H1 (cell line): ENCODE measurements at regions not wholly inside any gene's neighbourhood (a gene's known extent, or its start where the extent isn't known, plus 50 kb on each side); places are given as distances from the start of the nearest gene placed in this dataset.
A peak's percentile ranks its signal among the peaks of the same experiment; 100 is the strongest.

ENCODE experiments used
- CTCF ChIA-PET: fragments of 300-600 bp; sonication (Branson Sonifier 250); formaldehyde crosslinking; loops from one replicate; lab custom pipeline; 2021; ENCODE audit not compliant: partially characterized antibody; lab: Charles Lee
- POLR2A ChIA-PET: fragments of 300-600 bp; sonication (Branson Sonifier 250); formaldehyde crosslinking; loops from one replicate; lab custom pipeline; 2021; ENCODE audit warnings: inconsistent platforms; ENCODE audit not compliant: partially characterized antibody; lab: Charles Lee
- DNase-seq, 2 experiments: peaks; one replicate each; pipeline versions ENCODE4 v3.0.0 to v3.0.0-alpha.2; 2010 to 2022; ENCODE audit warnings: low spot score in 2 of 2, low read depth in 1 of 2, mixed read lengths in 1 of 2
- FAIRE-seq: peaks from 2 replicates; lab custom pipeline; 2011; peaks lifted over from hg19 to GRCh38; lab: Jason Lieb, UNC
- H2AFZ ChIP-seq: 2 replicates; pipeline ENCODE4 v1.8.1; 2012; ENCODE audit warnings: low read length, inconsistent platforms
- H2AK5ac ChIP-seq: 2 replicates; pipeline ENCODE4 v1.6.1; 2013; ENCODE audit warnings: low read depth, low read length
- H2BK120ac ChIP-seq: replicated peaks from 2 replicates; pipeline ENCODE3; 2013; ENCODE audit warnings: low read depth, low read length, inconsistent platforms
- H2BK12ac ChIP-seq: 2 replicates; pipeline ENCODE4 v1.6.1; 2013; ENCODE audit warnings: low read depth, low read length
- H2BK15ac ChIP-seq: 2 replicates; pipeline ENCODE4 v1.6.1; 2013; ENCODE audit warnings: low read length
- H2BK20ac ChIP-seq: 2 replicates; pipeline ENCODE4 v1.6.1; 2013; ENCODE audit warnings: low read length
- H2BK5ac ChIP-seq: 2 replicates; pipeline ENCODE4 v1.6.1; 2013; ENCODE audit warnings: low read depth, low read length
- H3K14ac ChIP-seq: 2 replicates; pipeline ENCODE4 v1.6.1; 2013; ENCODE audit warnings: inconsistent platforms; ENCODE audit not compliant: insufficient read length
- H3K18ac ChIP-seq: 2 replicates; pipeline ENCODE4 v1.6.1; 2013; ENCODE audit warnings: low read length; ENCODE audit errors: extremely low read depth
- H3K23ac ChIP-seq: 2 replicates; pipeline ENCODE4 v1.6.1; 2013; ENCODE audit warnings: inconsistent platforms; ENCODE audit not compliant: insufficient read length
- H3K23me2 ChIP-seq: 2 replicates; pipeline ENCODE4 v1.6.1; 2013; ENCODE audit warnings: low read depth, low read length
- H3K27ac ChIP-seq: 2 replicates; pipeline ENCODE4 v1.6.1; 2011; ENCODE audit warnings: low read depth, low read length, inconsistent platforms
- H3K27me3 ChIP-seq, 4 experiments: replicated peaks in 1 of 4; 1 replicate in 1 of 4; 2 replicates in 3 of 4; pipeline versions ENCODE4 v1.6.1 to v1.8.1; 2011 to 2013; ENCODE audit warnings: low read length in 3 of 4, mild to moderate bottlenecking in 3 of 4, inconsistent platforms in 2 of 4, mixed read lengths in 2 of 4, moderate library complexity in 1 of 4; ENCODE audit not compliant: control insufficient read depth in 3 of 4, insufficient read depth in 3 of 4; ENCODE audit errors: extremely low read depth in 1 of 4
- H3K36me3 ChIP-seq, 4 experiments: 2 replicates each; pipeline versions ENCODE4 v1.6.1 to v1.8.1; 2011 to 2013; ENCODE audit warnings: mild to moderate bottlenecking in 4 of 4, low read length in 3 of 4, moderate library complexity in 2 of 4, control low read depth in 1 of 4, inconsistent platforms in 1 of 4; ENCODE audit not compliant: insufficient read depth in 4 of 4, control insufficient read depth in 2 of 4
- H3K4ac ChIP-seq: replicated peaks from 2 replicates; pipeline ENCODE3; 2013; ENCODE audit warnings: low read length, low read depth, mixed read lengths, inconsistent platforms; ENCODE audit not compliant: insufficient read length
- H3K4me1 ChIP-seq, 4 experiments: replicated peaks in 1 of 4; 1 replicate in 1 of 4; 2 replicates in 3 of 4; pipeline versions ENCODE4 v1.6.1 to v1.8.1; 2011 to 2013; ENCODE audit warnings: low read length in 3 of 4, inconsistent platforms in 2 of 4, mixed read lengths in 1 of 4; ENCODE audit not compliant: insufficient read depth in 4 of 4, control insufficient read depth in 3 of 4
- H3K4me2 ChIP-seq, 2 experiments: 2 replicates each; pipeline versions ENCODE4 v1.6.1 to v1.8.1; 2011 to 2013; ENCODE audit warnings: low read depth in 2 of 2, low read length in 2 of 2, control low read depth in 1 of 2, inconsistent platforms in 1 of 2, mild to moderate bottlenecking in 1 of 2; ENCODE audit not compliant: insufficient read depth in 1 of 2
- H3K4me3 ChIP-seq, 4 experiments: fragments of 200-600, 300-600 bp in 1 of 4; sonication (generic), shearing (Covaris generic), sonication (Bioruptor Twin) in 1 of 4; 2 replicates each; pipeline versions ENCODE4 v1.5.1 to v1.8.1; 2011 to 2016; ENCODE audit warnings: low read length in 4 of 4, low read depth in 3 of 4, control low read depth in 2 of 4, inconsistent platforms in 2 of 4, mild to moderate bottlenecking in 2 of 4, mixed read lengths in 1 of 4, moderate library complexity in 1 of 4; ENCODE audit not compliant: insufficient read depth in 2 of 4; ENCODE audit errors: extremely low read depth in 1 of 4
- H3K56ac ChIP-seq: replicated peaks from 2 replicates; pipeline ENCODE3; 2013; ENCODE audit warnings: low read depth, mild to moderate bottlenecking, mixed read lengths, low read length, inconsistent platforms; ENCODE audit not compliant: insufficient read length
- H3K79me1 ChIP-seq: 2 replicates; pipeline ENCODE4 v1.6.1; 2013; ENCODE audit warnings: low read depth, low read length, control low read depth
- H3K79me2 ChIP-seq, 2 experiments: 2 replicates each; pipeline versions ENCODE4 v1.6.1 to v1.8.1; 2012 to 2013; ENCODE audit warnings: low read length in 2 of 2, mild to moderate bottlenecking in 2 of 2, inconsistent platforms in 1 of 2; ENCODE audit not compliant: insufficient read depth in 2 of 2, control insufficient read depth in 1 of 2
- H3K9ac ChIP-seq, 4 experiments: replicated peaks in 1 of 4; 1 replicate in 1 of 4; 2 replicates in 3 of 4; pipeline versions ENCODE4 v1.6.1 to v1.8.1; 2011 to 2013; ENCODE audit warnings: low read depth in 3 of 4, low read length in 3 of 4, control low read depth in 2 of 4, mild to moderate bottlenecking in 2 of 4, moderate library complexity in 2 of 4, inconsistent platforms in 1 of 4; ENCODE audit errors: extremely low read depth in 1 of 4
- H3K9me3 ChIP-seq, 2 experiments: 2 replicates each; pipeline versions ENCODE4 v1.6.1 to v1.8.1; 2012 to 2013; ENCODE audit warnings: mild to moderate bottlenecking in 2 of 2, moderate library complexity in 2 of 2, control low read depth in 1 of 2, inconsistent platforms in 1 of 2, low read depth in 1 of 2, low read length in 1 of 2, mixed read lengths in 1 of 2; ENCODE audit not compliant: insufficient read depth in 2 of 2
- H4K20me1 ChIP-seq, 2 experiments: replicated peaks in 1 of 2; 2 replicates each; pipeline versions ENCODE3 to v1.8.1; 2011 to 2013; ENCODE audit warnings: inconsistent platforms in 2 of 2, low read length in 2 of 2, mild to moderate bottlenecking in 1 of 2; ENCODE audit not compliant: insufficient read depth in 2 of 2, control insufficient read depth in 1 of 2
- H4K5ac ChIP-seq: 2 replicates; pipeline ENCODE4 v1.6.1; 2013; ENCODE audit warnings: low read length, low read depth, mixed read lengths, inconsistent platforms; ENCODE audit not compliant: insufficient read length
- H4K8ac ChIP-seq: 2 replicates; pipeline ENCODE4 v1.8.0; 2013; ENCODE audit warnings: mild to moderate bottlenecking, moderate library complexity, low read length, inconsistent platforms; ENCODE audit not compliant: insufficient read depth; ENCODE audit errors: extremely low read depth
- H4K91ac ChIP-seq: replicated peaks from 2 replicates; pipeline ENCODE3; 2013; ENCODE audit warnings: low read length, mixed read lengths, inconsistent platforms; ENCODE audit not compliant: insufficient read length
- CTCF ChIP-seq, 3 experiments: IDR thresholded peaks; 1 replicate in 2 of 3; 2 replicates in 1 of 3; pipeline versions ENCODE4 v1.5.1 to v1.6.1; 2011; ENCODE audit warnings: low read length in 3 of 3, mild to moderate bottlenecking in 3 of 3, inconsistent platforms in 2 of 3, low read depth in 1 of 3, moderate library complexity in 1 of 3; ENCODE audit not compliant: insufficient read depth in 1 of 3; ENCODE audit errors: control extremely low read depth in 1 of 3
- KDM4A ChIP-seq: IDR thresholded peaks from one replicate; pipeline ENCODE4 v1.7.1; 2012; ENCODE audit warnings: low read depth, mild to moderate bottlenecking, moderate library complexity, low read length, inconsistent platforms; ENCODE audit not compliant: severe bottlenecking
- MAFK ChIP-seq: IDR thresholded peaks from 2 replicates; pipeline ENCODE4 v1.6.1; 2012; ENCODE audit warnings: low read depth, mild to moderate bottlenecking, improper control_type of control experiment, low read length
- NANOG ChIP-seq: IDR thresholded peaks from 2 replicates; pipeline ENCODE4 v1.6.1; 2011; ENCODE audit warnings: low read length, low read depth, mild to moderate bottlenecking, inconsistent platforms; ENCODE audit not compliant: insufficient read depth, poor library complexity, severe bottlenecking
- SRF ChIP-seq: IDR thresholded peaks from 2 replicates; pipeline ENCODE4 v1.6.1; 2011; ENCODE audit warnings: mild to moderate bottlenecking, low read depth, low read length, moderate library complexity
- WGBS, 2 experiments: shearing (Covaris generic) in 1 of 2; methylation state at CpG; one replicate each; pipeline versions ENCODE4 v1.1.6 to v1.1.7; 2013 to 2015; ENCODE audit warnings: low lambda C conversion rate in 2 of 2, mixed read lengths in 2 of 2, inconsistent platforms in 1 of 2, low coverage in 1 of 2, missing lambda C conversion rate in 1 of 2; ENCODE audit not compliant: insufficient replicate concordance in 2 of 2, insufficient coverage in 1 of 2, insufficient read length in 1 of 2; ENCODE audit errors: extremely low coverage in 1 of 2, missing lambda C conversion rate in 1 of 2; 5-methylcytosine and 5-hydroxymethylcytosine counted together

- Histone ChIP-seq H3K23me2 (no peaks in the 10 kb centered on the region), H3K18ac (no peak overlapping the region; the same call in 1 of the 2 replicates), H2AFZ (peak overlapping the region; percentile 47), H2BK15ac (no peak overlapping the region), H3K4me1 (peaks cover 0 to 8% (median 2%) of the 10 kb centered on the region in 4 experiments; a peak in 4 of 7 replicates), H3K9ac (no peak overlapping the region), H3K9me3 (no peaks in the 10 kb centered on the region), H3K4me3 (no peak overlapping the region), H3K4ac (no peak overlapping the region), H2AK5ac (no peak overlapping the region), H2BK5ac (no peak overlapping the region), H3K36me3 (no peaks in the 10 kb centered on the region; a peak in 1 of 8 replicates), H2BK120ac (no peak overlapping the region), H4K91ac (no peak overlapping the region), H3K56ac (no peak overlapping the region), H3K79me2 (no peaks in the 10 kb centered on the region), H3K79me1 (no peaks in the 10 kb centered on the region), H3K27me3 (no peaks in the 10 kb centered on the region), H4K5ac (no peak overlapping the region), H3K14ac (no peak overlapping the region)
- ChIA-PET POLR2A (no interaction called here), CTCF (interaction anchor here (1.4 to 1.5 kb wide), 2 partner anchors 13 to 841 kb away, joined by 3 read pairs; no protein-coding TSS in a partner anchor)
- WGBS, 2 experiments: 86% methylated on average over 6 of the region's 6 CpGs; no CpG with 5 or more reads in 1 of the 2 experiments
- DNase-seq: no peak
- no peak for TF ChIP-seq CTCF (IDR thresholded peaks at IDR 0.05; ENCODE audit: control extremely low read depth in 1 of 3, insufficient read depth in 1 of 3, low read depth in 1 of 3, low read length in 3 of 3)
- TF ChIP-seq MAFK: no peak
- no peak for TF ChIP-seq KDM4A
- no peak for TF ChIP-seq NANOG
- no peak for TF ChIP-seq SRF
- TF ChIP-seq, all 59 proteins: peak for 0
- Histone ChIP-seq H3K23ac (no peak overlapping the region), H2BK20ac (no peak overlapping the region), H4K8ac (no peak overlapping the region), H2BK12ac (no peak overlapping the region), H3K4me2 (no peak overlapping the region), H3K27ac (no peak overlapping the region), H4K20me1 (no peaks in the 10 kb centered on the region)
- no peak for FAIRE-seq
Observed at GRCh38 chr1:194535369-194535768, 1349.0 kb upstream of the B3GALT2 start.
